Endothelial cell of umbilical vein (primary cell): ENCODE measurements at regions not wholly inside any gene's neighbourhood (a gene's known extent, or its start where the extent isn't known, plus 50 kb on each side); places are given as distances from the start of the nearest gene placed in this dataset.

Source experiments
- BruUV-seq: library from RNA; stranded (reverse); fragments of 400-500 nt; replicated peaks from 2 replicates; lab custom pipeline; 2021; lab: Mats Ljungman, UMichigan
- CTCF ChIA-PET: fragments of 300-600, 350-600 bp; sonication (Branson Sonifier 250); formaldehyde crosslinking; loops from one replicate; lab custom pipeline; 2021; ENCODE audit warnings: antibody characterized with exemption, inconsistent platforms; lab: Charles Lee
- POLR2A ChIA-PET: fragments of 300-600, 350-600 bp; sonication (Branson Sonifier 250); formaldehyde crosslinking; loops from one replicate; lab custom pipeline; 2021; ENCODE audit warnings: antibody characterized with exemption, inconsistent platforms; lab: Charles Lee
- DNase-seq: peaks from one replicate; pipeline ENCODE4 v3.0.0-alpha.2; 2011; ENCODE audit warnings: low read depth, low spot score
- FAIRE-seq: peaks from 2 replicates; lab custom pipeline; 2011; peaks lifted over from hg19 to GRCh38; lab: Jason Lieb, UNC
- H2AFZ ChIP-seq: 2 replicates; pipeline ENCODE4 v1.6.0; 2012; ENCODE audit warnings: low read depth, low read length, control low read depth, inconsistent platforms
- H3K27ac ChIP-seq: 2 replicates; pipeline ENCODE4 v1.5.1; 2011; ENCODE audit warnings: low read depth, mild to moderate bottlenecking, control low read depth, low read length, moderate library complexity; ENCODE audit not compliant: insufficient read depth
- H3K27me3 ChIP-seq, 2 experiments: 2 replicates each; pipeline versions ENCODE4 v1.6.0 to v1.6.1; 2011; ENCODE audit warnings: low read length in 2 of 2, mixed read lengths in 1 of 2; ENCODE audit not compliant: control insufficient read depth in 2 of 2, insufficient read depth in 2 of 2
- H3K36me3 ChIP-seq, 2 experiments: 2 replicates in 1 of 2; 3 replicates in 1 of 2; pipeline ENCODE4 v1.5.1; 2011; ENCODE audit warnings: low read length in 2 of 2, mild to moderate bottlenecking in 1 of 2, moderate library complexity in 1 of 2; ENCODE audit not compliant: control insufficient read depth in 2 of 2, insufficient read depth in 2 of 2; ENCODE audit errors: extremely low read depth in 1 of 2
- H3K4me1 ChIP-seq: 3 replicates; pipeline ENCODE4 v1.5.1; 2011; ENCODE audit warnings: mild to moderate bottlenecking, low read length; ENCODE audit not compliant: control insufficient read depth, insufficient read depth; ENCODE audit errors: extremely low read depth
- H3K4me2 ChIP-seq: 2 replicates; pipeline ENCODE4 v1.6.1; 2011; ENCODE audit warnings: low read length, control low read depth, mixed read lengths; ENCODE audit not compliant: insufficient read depth
- H3K4me3 ChIP-seq, 3 experiments: fragments of 200-600 bp in 1 of 3; sonication (generic), shearing (Covaris generic) in 1 of 3; replicated peaks in 1 of 3; 2 replicates each; pipeline ENCODE4 v1.5.1; 2011 to 2016; ENCODE audit warnings: control low read depth in 3 of 3, low read length in 3 of 3, mild to moderate bottlenecking in 2 of 3, inconsistent platforms in 1 of 3, low read depth in 1 of 3, moderate library complexity in 1 of 3; ENCODE audit not compliant: insufficient read depth in 1 of 3
- H3K79me2 ChIP-seq: 2 replicates; pipeline ENCODE4 v1.6.0; 2012; ENCODE audit warnings: low read length, inconsistent platforms; ENCODE audit not compliant: control insufficient read depth, insufficient read depth
- H3K9ac ChIP-seq: replicated peaks from 2 replicates; pipeline ENCODE3; 2011; ENCODE audit warnings: low read length, control low read depth; ENCODE audit not compliant: insufficient read depth; ENCODE audit errors: extremely low read depth
- H3K9me1 ChIP-seq: replicated peaks from 3 replicates; pipeline ENCODE4 v1.6.0; 2011; ENCODE audit warnings: mild to moderate bottlenecking, low read length; ENCODE audit not compliant: control insufficient read depth, insufficient read depth; ENCODE audit errors: extremely low read depth
- H3K9me3 ChIP-seq: replicated peaks from 2 replicates; pipeline ENCODE4 v1.5.1; 2012; ENCODE audit warnings: low read length, inconsistent platforms; ENCODE audit not compliant: control insufficient read depth, insufficient read depth
- H4K20me1 ChIP-seq: replicated peaks from 2 replicates; pipeline ENCODE3; 2011; ENCODE audit warnings: mild to moderate bottlenecking, low read length; ENCODE audit not compliant: control insufficient read depth, insufficient read depth; ENCODE audit errors: extremely low read depth
- CTCF ChIP-seq, 2 donors: IDR thresholded peaks; 1 replicate in 1 of 2; 2 replicates in 1 of 2; pipeline ENCODE4 v1.5.1; 2011; ENCODE audit warnings: low read length in 2 of 2, mild to moderate bottlenecking in 2 of 2, moderate library complexity in 2 of 2, control low read depth in 1 of 2, inconsistent platforms in 1 of 2, low read depth in 1 of 2; ENCODE audit not compliant: insufficient read depth in 1 of 2; ENCODE audit errors: extremely low read depth in 1 of 2
- EZH2 ChIP-seq: IDR thresholded peaks from 2 replicates; pipeline ENCODE4 v1.6.1; 2012; ENCODE audit warnings: borderline replicate concordance, low read depth, mild to moderate bottlenecking, moderate library complexity, low read length, inconsistent platforms; ENCODE audit not compliant: severe bottlenecking
- FOS ChIP-seq: IDR thresholded peaks from 2 replicates; pipeline ENCODE4 v1.6.1; 2011; ENCODE audit warnings: mild to moderate bottlenecking, low read length, moderate library complexity, borderline replicate concordance; ENCODE audit not compliant: insufficient read depth
- GATA2 ChIP-seq: IDR thresholded peaks from 2 replicates; pipeline ENCODE4 v1.7.0; 2011; ENCODE audit warnings: low read depth, mild to moderate bottlenecking, moderate library complexity, mixed read lengths, low read length; ENCODE audit not compliant: insufficient read length, insufficient read depth
- JUN ChIP-seq: IDR thresholded peaks from 2 replicates; pipeline ENCODE4 v1.6.1; 2011; ENCODE audit warnings: borderline replicate concordance, low read depth; ENCODE audit not compliant: insufficient read length, insufficient read depth
- MAX ChIP-seq: IDR thresholded peaks from 2 replicates; pipeline ENCODE4 v1.6.1; 2011; ENCODE audit not compliant: insufficient read depth, insufficient read length
- MYC ChIP-seq: IDR thresholded peaks from one replicate; pipeline ENCODE4 v1.6.1; 2011; ENCODE audit warnings: mild to moderate bottlenecking, low read depth, low read length
- POLR2A ChIP-seq: IDR thresholded peaks from 2 replicates; pipeline ENCODE4 v1.6.1; 2012; ENCODE audit warnings: low read depth, mild to moderate bottlenecking, control low read depth, low read length
- POLR2AphosphoS5 ChIP-seq: IDR thresholded peaks from 2 replicates; pipeline ENCODE4 v1.6.1; 2012; ENCODE audit warnings: low read depth, mild to moderate bottlenecking, control low read depth, low read length, moderate library complexity; ENCODE audit not compliant: insufficient read depth
- dilution Hi-C: fragments of 300-500 bp; cut with MboI; formaldehyde crosslinking; loops from one replicate; pipeline ENCODE4 v1.15.0; 2019; ENCODE audit warnings: low sequenced_read_pairs; ENCODE audit not compliant: extremely low pct_ligation_motif_present
- intact Hi-C: fragments of 100-400 bp; cut with micrococcal nuclease; formaldehyde crosslinking; loops from one replicate; pipeline ENCODE4 v1.10.0; 2022

GRCh38 chr5:50343715-50344114, 97.4 kb downstream of the EMB start:
- H3K27me3 ChIP-seq, result no peaks in the 10 kb centered on the region
- dilution Hi-C loops (no loop called here), intact Hi-C loops (no loop called here)
- TF ChIP-seq POLR2AphosphoS5 (no peak), POLR2A (no peak), FOS (no peak), JUN (no peak), GATA2 (no peak), EZH2 (no peak), MYC (no peak), CTCF (IDR thresholded peaks at IDR 0.05; ENCODE audit: extremely low read depth in 1 of 2, insufficient read depth in 1 of 2, low read depth in 1 of 2, low read length in 2 of 2) (no peak), MAX (no peak)
- FAIRE-seq (no peak), DNase-seq (no peak)
- no peaks in the 10 kb centered on the region for H4K20me1 ChIP-seq
- H2AFZ ChIP-seq, result no peak overlapping the region
- H3K9ac ChIP-seq, result no peak overlapping the region
- BruUV-seq, result no TSS peak
- H3K9me1 ChIP-seq, result no peaks in the 10 kb centered on the region
- no peaks in the 10 kb centered on the region for H3K79me2 ChIP-seq
- no peak overlapping the region for H3K4me3 ChIP-seq
- H3K36me3 ChIP-seq, result no peaks in the 10 kb centered on the region
- POLR2A ChIA-PET, result no interaction called here
- CTCF ChIA-PET, result no interaction called here
- H3K4me1 ChIP-seq, result no peaks in the 10 kb centered on the region
- H3K9me3 ChIP-seq, result peaks cover 1% of the 10 kb centered on the region
- H3K4me2 ChIP-seq, result no peak overlapping the region
- no peak overlapping the region for H3K27ac ChIP-seq
